Activated CD8-positive, alpha-beta T cell treated with anti-CD3 and anti-CD28 coated beads for 36 hours (primary cell): ENCODE measurements at regions not wholly inside any gene's neighbourhood (a gene's known extent, or its start where the extent isn't known, plus 50 kb on each side); places are given as distances from the start of the nearest gene placed in this dataset.

Source experiments
- ATAC-seq: fragments of 200-7000 bp; cut with Tn5 transposase; one replicate; pipeline ENCODE4 v1.10.0; 2021; ENCODE audit warnings: mild to moderate bottlenecking, moderate library complexity
- CTCF ChIA-PET: fragments of 350-600 bp; sonication (Branson Sonifier 250); formaldehyde crosslinking; loops from one replicate; lab custom pipeline; 2021; ENCODE audit warnings: antibody characterized with exemption; lab: Charles Lee
- POLR2A ChIA-PET: fragments of 350-600 bp; sonication (Branson Sonifier 250); formaldehyde crosslinking; loops from one replicate; lab custom pipeline; 2021; ENCODE audit warnings: antibody characterized with exemption; lab: Charles Lee
- DNase-seq: peaks from one replicate; pipeline ENCODE4 v3.0.0-alpha.2; 2020
- H3K27ac Mint-ChIP-seq: one replicate; pipeline ENCODE4 v1.8.0; 2021; ENCODE audit warnings: mild to moderate bottlenecking, mixed read lengths
- H3K27me3 Mint-ChIP-seq: one replicate; pipeline ENCODE4 v1.8.0; 2021; ENCODE audit warnings: mixed read lengths
- H3K36me3 Mint-ChIP-seq: one replicate; pipeline ENCODE4 v1.8.0; 2021; ENCODE audit warnings: low read depth, mixed read lengths
- H3K4me1 Mint-ChIP-seq: one replicate; pipeline ENCODE4 v1.8.0; 2021; ENCODE audit warnings: low read depth, mixed read lengths
- H3K4me3 Mint-ChIP-seq: one replicate; pipeline ENCODE4 v1.8.0; 2021; ENCODE audit warnings: mild to moderate bottlenecking, moderate library complexity, mixed read lengths
- H3K9me3 Mint-ChIP-seq: one replicate; pipeline ENCODE4 v1.8.0; 2021; ENCODE audit warnings: mixed read lengths
- CTCF ChIP-seq: fragments of 200-600 bp; IDR thresholded peaks from one replicate; pipeline ENCODE4 v1.8.0; 2022; ENCODE audit warnings: antibody characterized with exemption, mild to moderate bottlenecking
- intact Hi-C: fragments of 100-400 bp; cut with micrococcal nuclease; formaldehyde crosslinking; loops from one replicate; pipeline ENCODE4 v1.10.0; 2022

GRCh38 chr10:78720091-78720490, 348.7 kb upstream of the ZMIZ1 start:
- no peak for ATAC-seq
- H3K27ac Mint-ChIP-seq = no peak overlapping the region
- no peaks in the 10 kb centered on the region for H3K36me3 Mint-ChIP-seq
- TF ChIP-seq CTCF = no peak
- peaks cover 8% of the 10 kb centered on the region for H3K4me1 Mint-ChIP-seq
- H3K27me3 Mint-ChIP-seq = peaks cover 14% of the 10 kb centered on the region
- intact Hi-C loops = no loop called here
- no peak overlapping the region for H3K4me3 Mint-ChIP-seq
- POLR2A ChIA-PET = interaction anchor here (0.7 kb wide), 1 partner anchor 27 kb away, joined by 3 read pairs; no protein-coding TSS in a partner anchor
- H3K9me3 Mint-ChIP-seq = no peaks in the 10 kb centered on the region
- no peak for DNase-seq
- CTCF ChIA-PET = interaction anchor here (1.0 kb wide), 1 partner anchor 9 kb away, joined by 3 read pairs; no protein-coding TSS in a partner anchor

- POLR2A ChIA-PET = no interaction called here
Measured at GRCh38 chr10:78721231-78721630, 347.5 kb upstream of the ZMIZ1 start.

GRCh38 chr10:78724846-78725245, 343.9 kb upstream of the ZMIZ1 start:
- Mint-ChIP-seq H3K4me3 (no peak overlapping the region), H3K27ac (no peak overlapping the region), H3K9me3 (no peaks in the 10 kb centered on the region), H3K4me1 (no peaks in the 10 kb centered on the region), H3K27me3 (peaks cover 17% of the 10 kb centered on the region), H3K36me3 (no peaks in the 10 kb centered on the region)
- intact Hi-C loops = no loop called here
- ATAC-seq (no peak), DNase-seq (no peak)
- ChIA-PET CTCF (no interaction called here), POLR2A (no interaction called here)
- no peak for TF ChIP-seq CTCF

More at GRCh38 chr10:78721231-78721630, 347.5 kb upstream of the ZMIZ1 start:
- ATAC-seq (no peak), DNase-seq (no peak)
- peaks cover 19% of the 10 kb centered on the region for H3K27me3 Mint-ChIP-seq
- H3K9me3 Mint-ChIP-seq = no peaks in the 10 kb centered on the region
- intact Hi-C loops = no loop called here
- H3K4me3 Mint-ChIP-seq = no peak overlapping the region
- peaks cover 3% of the 10 kb centered on the region for H3K4me1 Mint-ChIP-seq
- H3K27ac Mint-ChIP-seq = no peak overlapping the region
- H3K36me3 Mint-ChIP-seq = no peaks in the 10 kb centered on the region
- TF ChIP-seq CTCF = no peak
- CTCF ChIA-PET = no interaction called here

GRCh38 chr10:78726171-78726570, 342.6 kb upstream of the ZMIZ1 start:
- Mint-ChIP-seq H3K36me3 (no peaks in the 10 kb centered on the region), H3K9me3 (no peaks in the 10 kb centered on the region), H3K4me3 (no peak overlapping the region), H3K27me3 (peaks cover 16% of the 10 kb centered on the region), H3K27ac (no peak overlapping the region), H3K4me1 (no peaks in the 10 kb centered on the region)
- ChIA-PET CTCF (no interaction called here), POLR2A (no interaction called here)
- TF ChIP-seq CTCF = no peak
- DNase-seq = no peak
- intact Hi-C loops = no loop called here
- ATAC-seq = no peak

- DNase-seq = no peak
- Mint-ChIP-seq H3K4me1 (no peaks in the 10 kb centered on the region), H3K27ac (no peak overlapping the region), H3K36me3 (no peaks in the 10 kb centered on the region), H3K9me3 (no peaks in the 10 kb centered on the region), H3K4me3 (no peak overlapping the region), H3K27me3 (peaks cover 15% of the 10 kb centered on the region)
- intact Hi-C loops = no loop called here
- ATAC-seq = no peak
- ChIA-PET POLR2A (no interaction called here), CTCF (no interaction called here)
- TF ChIP-seq CTCF = no peak
Measured at GRCh38 chr10:78727251-78727650, 341.5 kb upstream of the ZMIZ1 start.
